Left renal cortex interstitium (tissue), 4 donors: ENCODE measurements at regions not wholly inside any gene's neighbourhood (a gene's known extent, or its start where the extent isn't known, plus 50 kb on each side); places are given as distances from the start of the nearest gene placed in this dataset.
"Not testable (repeated sequence)": the region's sequence is repeated elsewhere in the genome, so short reads cannot be mapped to it uniquely, and the experiment has no call there.

Experiments
- DNase-seq, 4 donors: peaks; one replicate each; pipeline ENCODE4 v3.0.0-alpha.2; 2013; ENCODE audit warnings: low read depth in 4 of 4, low spot score in 2 of 4, missing footprints in 1 of 4

DNA sequence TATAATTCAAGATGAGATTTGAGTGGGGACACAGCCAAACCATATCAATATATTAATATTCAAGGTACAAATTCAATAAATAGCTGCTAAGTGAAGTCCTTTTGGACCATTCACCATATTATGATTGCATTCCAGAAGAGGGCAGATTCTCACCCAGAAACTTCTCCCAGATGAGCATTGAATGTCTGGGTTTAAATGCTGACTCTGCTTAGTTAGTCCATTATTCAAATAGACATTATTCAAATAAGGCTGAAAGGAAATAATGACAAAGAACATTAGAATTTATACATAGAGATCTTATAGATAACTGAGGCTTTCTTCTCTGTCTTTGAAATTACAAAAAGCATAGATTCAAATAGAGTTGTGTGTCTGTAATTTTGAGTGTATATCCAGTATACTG is 579.4 kb upstream of the SLC8A1 start:
- no peak for DNase-seq

DNA sequence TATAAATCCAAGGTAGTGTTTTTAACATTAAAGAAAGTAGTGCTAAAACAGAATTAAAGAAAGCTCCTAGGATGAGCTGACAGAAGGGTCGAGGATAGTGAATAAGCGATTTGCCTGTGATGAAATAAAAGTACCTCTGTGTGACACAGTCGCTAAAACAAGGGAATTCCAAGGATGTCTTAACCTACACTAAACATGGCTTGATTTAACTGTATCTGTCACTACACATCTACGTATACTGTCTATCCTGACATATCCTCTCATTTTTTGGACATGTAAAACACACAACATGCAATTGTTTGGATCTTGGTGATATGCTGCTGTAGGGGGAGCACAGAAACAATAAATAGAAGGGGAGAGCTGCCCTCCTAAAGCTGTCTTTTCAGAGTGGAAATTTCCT is 580.8 kb upstream of the SLC8A1 start:
- no peak for DNase-seq

DNA sequence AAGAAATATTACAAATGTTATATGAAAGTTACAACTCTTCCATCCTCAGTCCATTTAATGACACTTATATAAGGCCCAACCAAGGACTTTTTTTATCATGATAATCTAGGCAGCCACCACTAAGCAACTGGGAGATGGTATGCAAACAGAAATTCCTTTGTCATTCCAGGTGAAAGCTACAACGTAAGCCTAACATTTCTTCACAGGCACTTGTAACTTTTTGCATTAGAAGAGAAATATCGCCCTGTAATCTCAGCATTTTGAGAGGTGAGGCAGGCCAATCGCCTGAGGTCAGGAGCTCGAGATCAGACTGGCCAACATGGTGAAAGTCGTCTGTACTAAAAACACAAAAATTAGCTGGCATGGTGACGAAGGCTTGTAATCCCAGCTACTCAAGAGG is 581.2 kb upstream of the SLC8A1 start:
- no peak for DNase-seq

DNA sequence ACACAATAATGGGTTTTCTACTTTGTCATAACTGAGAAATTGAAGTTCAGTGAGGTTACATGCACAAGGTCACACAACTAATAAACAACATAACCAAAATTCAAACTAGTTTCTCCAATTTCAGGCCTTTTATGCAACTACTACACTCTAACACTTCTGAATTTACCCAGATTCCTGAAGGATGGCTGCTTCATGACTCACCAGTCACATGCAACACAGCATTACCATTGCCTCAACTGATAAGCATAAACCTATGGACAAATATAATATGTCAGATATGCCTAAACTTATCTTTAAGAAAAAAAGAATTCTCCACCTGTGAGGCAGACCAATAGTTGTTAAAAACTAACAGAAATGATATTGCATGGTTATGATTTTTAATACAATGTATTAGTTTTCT is 586.5 kb upstream of the SLC8A1 start:
- no peak for DNase-seq

DNA sequence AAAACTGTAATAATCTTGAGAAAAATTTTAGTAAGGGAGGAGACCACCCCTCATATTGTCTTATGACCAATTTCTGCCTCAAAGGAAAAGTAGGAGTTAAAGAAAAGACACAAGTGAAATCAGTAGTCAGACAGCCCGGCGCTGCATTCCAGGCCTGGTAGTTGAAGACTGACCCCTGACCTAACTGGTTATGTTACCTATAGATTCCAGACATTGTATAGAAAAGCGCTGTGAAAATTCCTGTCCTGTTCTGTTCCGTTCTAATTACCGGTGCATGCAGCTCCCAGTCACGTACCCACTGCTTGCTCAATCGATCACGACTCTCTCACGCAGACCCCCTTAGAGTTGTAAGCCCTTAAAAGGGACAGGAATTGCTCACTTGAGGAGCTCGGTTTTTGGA is 587.9 kb upstream of the SLC8A1 start:
- not testable (repeated sequence) for DNase-seq

DNA sequence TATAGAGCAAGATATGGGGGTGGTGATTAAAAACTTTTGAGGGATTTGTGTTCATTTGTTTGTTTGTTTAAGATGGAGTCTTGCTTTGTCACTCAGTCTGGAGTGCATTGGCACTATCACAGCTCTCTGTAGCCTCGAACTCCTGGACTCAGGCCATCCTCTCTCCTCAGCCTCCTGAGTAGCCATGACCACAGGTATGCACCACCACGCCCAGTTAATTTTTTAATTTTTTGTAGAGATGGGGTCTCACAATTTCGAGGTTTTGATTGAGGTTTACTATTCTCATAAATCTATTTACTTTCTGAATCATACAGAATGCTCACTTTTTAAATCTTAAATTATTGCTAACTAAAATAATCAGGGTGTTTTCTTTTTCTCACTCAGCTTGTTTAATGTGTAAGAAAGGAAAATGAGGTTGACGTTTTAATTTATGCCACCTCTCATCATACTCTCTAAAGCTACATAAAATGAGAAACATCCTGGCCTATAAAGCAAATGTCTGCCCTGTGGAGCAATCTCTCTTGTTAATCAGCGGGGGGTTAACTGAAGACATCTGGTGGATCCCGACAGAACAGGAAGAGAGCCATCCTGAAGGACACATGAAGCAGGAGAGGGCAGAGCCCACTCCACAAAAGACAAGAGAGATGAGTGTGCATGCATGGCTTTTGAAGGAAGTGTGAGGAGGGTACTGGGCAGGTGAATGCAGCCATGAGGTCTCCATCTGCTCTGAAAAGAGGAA is 589.1 kb upstream of the SLC8A1 start:
- no peak for DNase-seq

DNA sequence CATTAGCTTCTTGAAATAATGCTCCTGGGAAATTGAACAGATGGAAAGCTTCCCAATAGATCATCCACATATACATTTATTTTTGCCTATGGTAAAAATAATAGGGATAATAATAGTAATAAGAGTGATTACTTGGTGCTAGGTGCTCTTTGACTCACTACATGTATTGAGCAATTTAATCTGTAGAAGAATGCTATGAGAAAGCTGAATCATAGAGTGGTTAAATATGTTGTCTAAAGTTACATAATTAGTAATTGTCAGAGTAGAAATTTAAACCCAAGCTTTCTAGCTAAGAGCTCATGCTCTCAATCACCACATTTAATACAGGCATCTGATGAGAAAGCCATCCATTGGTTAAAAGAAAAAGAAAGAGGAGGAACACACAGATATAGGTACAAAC is 590.5 kb upstream of the SLC8A1 start:
- no peak for DNase-seq

DNA sequence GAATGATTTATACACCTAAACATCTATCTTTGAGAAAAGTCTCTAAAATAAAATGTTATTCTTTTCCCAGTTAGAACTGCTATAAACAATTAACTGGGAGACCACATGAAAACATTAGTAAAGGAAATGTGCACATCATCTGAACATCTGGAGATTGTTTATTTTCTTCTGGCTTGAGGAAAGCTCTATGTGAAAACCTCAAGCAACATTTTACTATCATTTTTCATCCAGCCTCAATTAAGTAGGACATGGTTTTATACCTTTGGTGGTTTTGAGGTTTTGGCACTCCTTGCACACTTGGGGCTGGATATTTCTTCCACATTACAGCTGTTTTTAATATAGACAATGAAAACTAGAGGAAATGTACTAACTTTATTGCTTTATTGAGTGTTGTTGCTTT is 609.5 kb upstream of the SLC8A1 start:
- peak in 1 of 4 donors; percentile 13 for DNase-seq

DNA sequence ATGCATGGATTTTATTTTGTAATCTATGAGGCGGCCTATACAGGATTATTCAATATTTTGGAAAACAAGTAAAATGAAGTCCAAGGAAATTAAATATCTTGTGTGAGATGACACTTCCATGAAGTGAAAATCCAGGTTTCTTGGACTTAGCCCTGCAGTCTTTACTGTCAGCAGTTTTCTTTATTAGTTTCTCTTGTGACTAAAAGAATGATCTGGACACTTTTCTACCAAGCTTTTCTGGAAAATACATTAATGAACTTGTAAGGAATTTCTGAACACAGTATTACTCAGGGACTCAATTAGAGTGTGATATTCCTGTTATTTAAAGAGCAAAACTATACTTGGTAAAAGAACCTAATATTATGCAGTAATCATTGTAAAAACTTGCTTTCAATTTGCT is 610.4 kb upstream of the SLC8A1 start:
- no peak for DNase-seq

DNA sequence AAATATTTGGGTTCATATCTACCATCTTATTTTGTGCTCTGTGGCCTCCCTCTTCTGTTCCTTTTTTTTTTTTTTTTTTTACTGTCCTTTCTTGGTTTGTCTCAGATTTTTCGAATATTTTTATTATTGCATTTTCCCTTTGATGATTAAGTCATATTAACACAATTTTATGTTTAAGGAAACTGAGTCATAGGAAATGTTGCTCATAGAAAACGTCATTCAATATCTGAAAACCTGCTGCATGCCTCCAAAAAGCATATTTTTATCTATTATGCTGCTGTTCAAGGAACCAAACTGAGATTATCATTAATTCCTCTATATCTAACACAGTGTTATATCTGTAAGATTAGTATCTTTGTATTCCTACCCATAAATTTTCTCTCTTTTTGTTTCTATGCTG is 614.3 kb upstream of the SLC8A1 start:
- DNase-seq = no peak

DNA sequence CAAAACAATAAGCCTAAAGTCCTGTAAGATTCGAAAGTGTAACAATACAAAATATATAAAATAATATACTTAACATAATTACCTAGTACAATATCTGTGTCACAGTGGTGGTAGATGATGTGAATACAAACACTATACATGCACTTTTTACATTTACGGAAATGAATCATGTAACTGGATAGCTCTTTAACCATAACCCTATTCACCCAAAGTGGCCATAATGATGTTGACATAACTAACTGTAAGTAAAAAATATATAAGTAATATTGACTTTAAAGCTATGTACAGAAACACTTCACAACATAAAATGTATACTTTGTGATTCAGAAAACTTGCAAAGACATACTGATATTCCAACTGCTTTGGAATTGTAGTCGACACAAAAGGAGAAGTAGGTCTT is 616.9 kb upstream of the SLC8A1 start:
- no peak for DNase-seq

DNA sequence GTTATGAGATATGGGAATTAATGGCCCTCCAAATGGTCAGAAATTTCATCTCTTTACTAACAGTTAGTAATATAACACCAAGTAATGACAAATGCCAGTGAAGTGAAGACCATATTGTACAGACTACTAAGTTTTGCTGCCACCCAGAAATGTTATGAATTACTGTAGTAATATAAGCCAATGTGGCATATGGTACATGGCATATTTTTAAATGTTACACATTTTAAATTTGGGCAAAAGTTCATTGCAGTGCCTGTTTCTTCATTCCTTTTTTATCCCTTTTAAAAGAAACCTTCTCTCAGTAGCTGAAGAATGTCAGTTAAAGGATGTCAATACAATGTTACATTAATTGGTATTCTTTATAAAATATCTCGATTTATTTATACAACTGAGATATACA is 626.5 kb upstream of the SLC8A1 start:
- DNase-seq = no peak

DNA sequence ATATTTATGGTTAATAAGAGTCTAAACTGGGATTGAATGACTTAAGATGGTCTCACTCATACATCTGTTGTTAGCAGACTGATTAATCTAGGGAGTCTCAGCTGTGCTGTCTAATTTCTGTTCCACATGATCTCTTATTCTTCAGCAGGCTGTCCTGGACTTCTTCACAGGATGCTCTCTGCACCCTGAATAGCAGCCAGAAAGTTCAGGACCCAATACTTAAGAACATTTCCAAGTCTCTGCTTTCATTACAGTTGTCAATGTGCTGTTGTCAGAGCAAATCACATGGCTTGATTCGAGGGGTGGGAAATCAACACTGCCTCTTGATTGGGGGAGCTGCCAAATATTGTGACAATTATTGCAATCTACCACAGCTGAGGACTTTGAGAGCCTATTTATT is 627.1 kb upstream of the SLC8A1 start:
- no peak for DNase-seq

DNA sequence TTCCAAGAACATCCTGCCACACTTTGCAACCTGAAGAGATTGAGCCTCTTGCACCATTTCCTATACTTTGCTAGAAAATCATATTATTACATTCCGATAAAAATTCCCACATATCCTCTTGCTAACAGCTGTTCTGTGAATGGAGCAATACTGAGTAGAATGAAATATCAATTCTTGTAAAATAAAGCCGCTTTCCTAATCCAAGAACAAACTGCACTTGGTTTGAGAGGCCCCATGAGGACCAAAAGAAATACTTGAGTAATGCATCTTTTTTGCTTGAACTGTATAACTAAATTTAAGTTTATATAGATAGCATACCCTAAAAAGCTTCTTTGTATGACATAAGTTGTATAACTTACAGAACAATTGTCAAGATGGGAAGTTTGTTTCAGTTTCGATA is 632.4 kb upstream of the SLC8A1 start:
- DNase-seq = no peak

DNA sequence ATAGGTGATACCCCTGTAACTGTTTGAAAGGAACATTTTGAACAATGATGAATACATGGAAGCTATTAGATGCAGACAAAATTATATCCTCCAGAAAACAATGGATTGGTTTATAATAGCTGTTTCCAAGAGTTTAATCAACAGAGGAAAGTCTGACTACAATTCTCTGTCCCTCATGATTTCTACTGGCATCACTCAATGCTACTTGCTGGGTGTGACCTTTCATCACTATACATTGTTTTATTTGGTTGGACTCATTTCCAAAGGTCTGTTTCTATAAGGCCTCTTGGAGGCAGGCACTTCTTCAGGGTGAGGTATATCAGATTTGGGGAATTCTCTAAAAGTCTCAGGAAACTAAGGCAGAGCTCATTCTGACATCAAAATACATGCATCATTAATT is 636.1 kb upstream of the SLC8A1 start:
- DNase-seq = no peak

DNA sequence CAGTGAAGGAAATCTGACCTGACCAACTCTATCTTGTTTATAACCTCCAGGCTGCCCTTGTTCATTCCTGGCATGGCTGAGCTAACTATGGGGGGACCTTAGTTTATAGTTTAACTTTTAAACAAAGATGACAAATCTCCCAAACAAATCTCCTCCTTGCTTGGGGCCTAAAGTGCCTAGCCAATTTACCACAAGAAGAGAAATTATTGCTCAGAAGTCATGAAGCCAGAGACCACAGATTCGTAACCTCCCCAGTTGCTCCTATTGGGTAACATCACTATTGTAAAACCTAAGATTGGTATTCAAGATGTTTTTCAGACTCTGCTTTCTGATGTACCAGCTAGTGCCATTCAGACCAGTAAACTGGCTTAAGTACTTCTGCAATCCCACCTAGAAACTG is 649.4 kb upstream of the SLC8A1 start:
- DNase-seq = no peak

DNA sequence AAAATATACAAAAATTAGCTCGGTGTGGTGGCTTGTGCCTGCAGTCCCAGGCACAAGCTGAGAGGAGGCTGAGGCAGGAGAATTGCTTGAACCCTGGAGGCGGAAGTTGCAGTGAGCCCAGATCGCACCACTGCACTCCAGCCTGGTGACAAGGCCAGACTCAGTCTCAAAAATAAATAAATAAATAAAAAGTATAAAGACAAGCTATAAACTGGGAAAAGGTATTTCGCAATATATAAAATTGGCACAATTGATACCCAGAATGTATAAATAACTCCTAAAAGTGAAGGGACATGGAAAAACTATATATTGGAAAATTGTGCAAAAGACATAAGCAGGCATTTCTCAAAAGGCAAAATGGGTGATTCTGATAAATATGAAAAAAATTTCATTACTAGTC is 657.9 kb upstream of the SLC8A1 start:
- no peak for DNase-seq

DNA sequence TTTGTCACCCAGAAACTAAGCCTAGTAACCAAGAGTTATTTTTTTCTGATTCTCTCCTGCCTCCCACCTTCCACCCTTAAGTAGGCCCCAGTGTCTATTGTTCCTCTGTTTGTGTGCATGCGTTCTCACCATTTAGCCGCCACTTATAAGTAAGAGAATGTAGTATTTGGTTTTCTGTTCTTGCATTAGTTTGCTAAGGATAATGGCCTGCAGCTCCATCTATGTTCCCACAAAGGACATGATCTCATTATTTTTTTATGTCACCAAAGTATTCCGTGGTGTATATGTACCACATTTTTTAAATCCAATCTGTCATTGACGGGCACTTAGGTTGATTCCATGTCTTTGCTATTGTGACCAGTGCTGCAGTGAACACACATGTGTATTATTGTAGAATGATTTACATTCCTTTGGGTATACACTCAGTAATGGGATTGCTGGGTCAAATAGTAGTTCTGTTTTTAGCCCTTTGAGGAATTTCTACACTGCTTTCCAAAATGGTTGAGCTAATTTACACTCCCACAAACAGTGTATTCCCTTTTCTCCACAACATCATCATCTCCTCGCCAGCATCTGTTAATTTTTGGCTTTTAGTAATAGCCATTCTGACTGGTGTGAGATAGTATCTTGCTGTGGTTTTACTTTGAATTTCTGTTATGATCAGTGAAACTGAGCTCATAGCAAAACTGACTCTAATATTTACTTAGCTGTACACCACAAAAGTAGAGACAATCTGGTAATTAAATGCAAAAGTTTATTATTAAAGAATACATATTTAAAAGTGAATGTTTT is 660.1 kb upstream of the SLC8A1 start:
- DNase-seq = no peak

DNA sequence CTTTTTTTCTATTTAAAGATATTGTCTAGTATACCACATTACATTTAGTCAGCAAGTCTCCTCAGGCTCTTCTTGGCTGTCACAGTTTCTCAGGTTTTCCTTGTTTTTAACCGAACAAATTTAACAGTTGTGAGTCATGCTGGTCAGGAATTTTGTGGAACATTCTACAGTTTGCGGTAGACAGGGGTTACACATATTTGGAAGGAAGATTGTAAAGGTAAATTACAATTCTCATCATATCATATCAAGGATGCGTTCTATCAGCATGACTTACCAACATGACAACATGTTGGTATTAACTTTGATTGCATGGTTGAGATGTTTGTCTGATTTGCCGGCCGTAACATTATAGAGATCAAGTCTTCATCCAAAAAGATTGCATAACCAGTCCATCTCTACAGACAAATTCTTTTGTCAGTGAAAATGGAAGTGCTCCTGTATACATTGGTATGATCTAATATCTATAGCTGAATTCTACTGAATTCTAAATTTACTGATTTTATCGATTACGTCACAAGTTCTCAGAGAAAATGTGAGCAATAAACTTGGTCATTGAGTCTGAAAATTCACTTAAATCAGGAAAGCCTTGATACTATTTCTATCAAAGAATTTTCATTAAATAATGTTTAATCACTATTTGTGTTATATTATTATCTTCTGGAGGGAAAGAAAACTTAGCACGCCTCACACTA is 664.4 kb upstream of the SLC8A1 start:
- DNase-seq = no peak

DNA sequence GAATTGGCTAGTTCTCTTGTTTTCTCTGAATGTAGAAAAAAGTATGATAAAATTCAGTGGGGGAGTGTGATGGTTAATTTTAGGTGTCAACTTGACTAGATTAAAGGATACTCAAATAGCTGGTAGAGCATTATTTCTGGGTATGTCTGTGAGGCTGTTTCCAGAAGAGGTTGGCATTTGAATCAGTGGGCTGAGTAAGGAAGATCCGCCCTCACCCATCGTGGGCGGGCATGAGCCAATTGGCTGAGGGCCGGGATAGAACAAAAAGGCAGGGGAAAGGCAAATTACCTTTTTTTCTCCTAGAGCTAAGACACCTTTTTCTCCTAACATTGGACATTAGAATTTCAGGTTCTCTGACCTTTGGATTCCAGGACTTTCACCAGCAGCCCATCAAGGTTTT is 667.6 kb upstream of the SLC8A1 start:
- no peak for DNase-seq

DNA sequence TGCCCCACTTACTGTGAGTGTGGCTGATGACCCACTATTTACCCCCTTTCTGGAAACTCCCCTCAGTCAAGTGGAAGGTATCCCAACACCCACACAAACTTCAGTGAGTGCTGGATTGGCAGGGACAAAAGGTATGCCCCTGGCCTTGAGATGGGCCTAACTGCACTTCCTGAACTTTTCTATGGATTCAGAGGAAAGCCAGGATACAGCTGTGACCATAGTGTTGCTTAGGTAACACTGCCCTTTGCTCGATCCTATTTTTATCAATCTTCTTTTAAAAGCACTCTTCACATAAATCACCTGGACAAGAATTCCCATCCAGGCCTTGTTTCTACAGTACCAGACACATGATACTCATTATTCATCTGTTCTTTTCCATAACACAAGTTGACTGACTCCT is 671.5 kb upstream of the SLC8A1 start:
- DNase-seq = no peak

DNA sequence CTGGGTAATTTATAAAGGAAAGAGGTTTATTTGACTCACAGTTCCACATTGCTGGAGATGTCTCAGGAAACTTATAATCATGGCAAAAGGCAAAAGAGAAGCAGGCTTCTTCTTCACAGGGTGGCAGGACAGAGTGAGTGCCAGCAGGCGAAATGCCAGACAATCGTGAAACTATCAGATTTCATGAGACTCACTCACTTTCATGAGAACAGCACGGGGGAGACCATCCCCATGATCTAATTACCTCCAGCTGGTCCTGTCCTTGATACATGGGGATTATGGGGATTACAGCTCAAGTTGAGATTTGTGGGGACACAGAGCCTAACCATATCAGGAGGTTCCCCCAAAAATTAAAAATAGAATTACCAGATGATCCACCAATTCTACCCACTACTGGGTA is 675.5 kb upstream of the SLC8A1 start:
- no peak for DNase-seq
